K562 (cell line): ENCODE measurements at regions not wholly inside any gene's neighbourhood (a gene's known extent, or its start where the extent isn't known, plus 50 kb on each side); places are given as distances from the start of the nearest gene placed in this dataset.

Experiments used
- CHD1 ChIP-seq: fragments of 200-600 bp; sonication (generic); IDR thresholded peaks from one replicate; pipeline ENCODE4 v1.6.1; 2012; ENCODE audit warnings: mild to moderate bottlenecking, moderate library complexity, low read length, inconsistent platforms
- ESRRA ChIP-seq: fragments of 450-650 bp; IDR thresholded peaks from 2 replicates; pipeline ENCODE4 v1.6.1; 2014; ENCODE audit warnings: low read depth, mild to moderate bottlenecking, moderate library complexity, borderline replicate concordance
- NFRKB ChIP-seq: fragments of 450-650 bp; IDR thresholded peaks from 2 replicates; pipeline ENCODE4 v1.6.1; 2016; ENCODE audit warnings: low read depth
- POLR2A ChIP-seq: fragments of 450-650 bp; conservative IDR thresholded peaks from 2 replicates; pipeline ENCODE4 v1.6.1; 2016
- TGIF2 ChIP-seq: sonication (generic); formaldehyde crosslinking; IDR thresholded peaks from 2 replicates; pipeline ENCODE4 v1.8.1; 2022; ENCODE audit warnings: mild to moderate bottlenecking, missing genetic modification reagents, moderate library complexity
- TF ChIP-seq, protein P1 (sequence below), 2 experiments: fragments of 450-650 bp; IDR thresholded peaks; 2 replicates each; pipeline ENCODE4 v1.6.1; 2016; ENCODE audit warnings: mild to moderate bottlenecking in 2 of 2, borderline replicate concordance in 1 of 2, low read depth in 1 of 2, moderate library complexity in 1 of 2

DNA sequence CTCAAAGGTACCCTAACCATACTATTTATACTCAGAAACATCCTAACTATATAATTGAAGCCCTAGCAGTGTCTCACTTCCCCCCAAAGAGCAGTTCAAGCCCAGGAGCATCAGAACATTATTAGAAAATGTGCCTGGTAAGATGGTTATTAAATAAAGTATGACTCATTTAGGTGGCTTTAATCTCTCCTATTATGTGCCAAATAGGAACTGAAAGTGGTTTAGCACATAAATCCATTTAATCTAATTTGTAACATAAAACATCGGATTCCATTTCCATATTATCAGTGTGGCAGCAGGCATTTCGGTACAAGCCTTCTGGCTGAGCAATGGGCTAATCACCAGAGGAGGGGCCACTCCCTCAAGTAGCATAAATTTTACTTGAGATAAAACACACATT, 395.2 kb upstream of the TMTC1 start:
- TF ChIP-seq TGIF2 (CRISPR knock-in tag) (no peak), NFRKB (no peak), ESRRA (no peak), CHD1 (no peak), POLR2A (no peak)
- TF ChIP-seq, protein P1, sequence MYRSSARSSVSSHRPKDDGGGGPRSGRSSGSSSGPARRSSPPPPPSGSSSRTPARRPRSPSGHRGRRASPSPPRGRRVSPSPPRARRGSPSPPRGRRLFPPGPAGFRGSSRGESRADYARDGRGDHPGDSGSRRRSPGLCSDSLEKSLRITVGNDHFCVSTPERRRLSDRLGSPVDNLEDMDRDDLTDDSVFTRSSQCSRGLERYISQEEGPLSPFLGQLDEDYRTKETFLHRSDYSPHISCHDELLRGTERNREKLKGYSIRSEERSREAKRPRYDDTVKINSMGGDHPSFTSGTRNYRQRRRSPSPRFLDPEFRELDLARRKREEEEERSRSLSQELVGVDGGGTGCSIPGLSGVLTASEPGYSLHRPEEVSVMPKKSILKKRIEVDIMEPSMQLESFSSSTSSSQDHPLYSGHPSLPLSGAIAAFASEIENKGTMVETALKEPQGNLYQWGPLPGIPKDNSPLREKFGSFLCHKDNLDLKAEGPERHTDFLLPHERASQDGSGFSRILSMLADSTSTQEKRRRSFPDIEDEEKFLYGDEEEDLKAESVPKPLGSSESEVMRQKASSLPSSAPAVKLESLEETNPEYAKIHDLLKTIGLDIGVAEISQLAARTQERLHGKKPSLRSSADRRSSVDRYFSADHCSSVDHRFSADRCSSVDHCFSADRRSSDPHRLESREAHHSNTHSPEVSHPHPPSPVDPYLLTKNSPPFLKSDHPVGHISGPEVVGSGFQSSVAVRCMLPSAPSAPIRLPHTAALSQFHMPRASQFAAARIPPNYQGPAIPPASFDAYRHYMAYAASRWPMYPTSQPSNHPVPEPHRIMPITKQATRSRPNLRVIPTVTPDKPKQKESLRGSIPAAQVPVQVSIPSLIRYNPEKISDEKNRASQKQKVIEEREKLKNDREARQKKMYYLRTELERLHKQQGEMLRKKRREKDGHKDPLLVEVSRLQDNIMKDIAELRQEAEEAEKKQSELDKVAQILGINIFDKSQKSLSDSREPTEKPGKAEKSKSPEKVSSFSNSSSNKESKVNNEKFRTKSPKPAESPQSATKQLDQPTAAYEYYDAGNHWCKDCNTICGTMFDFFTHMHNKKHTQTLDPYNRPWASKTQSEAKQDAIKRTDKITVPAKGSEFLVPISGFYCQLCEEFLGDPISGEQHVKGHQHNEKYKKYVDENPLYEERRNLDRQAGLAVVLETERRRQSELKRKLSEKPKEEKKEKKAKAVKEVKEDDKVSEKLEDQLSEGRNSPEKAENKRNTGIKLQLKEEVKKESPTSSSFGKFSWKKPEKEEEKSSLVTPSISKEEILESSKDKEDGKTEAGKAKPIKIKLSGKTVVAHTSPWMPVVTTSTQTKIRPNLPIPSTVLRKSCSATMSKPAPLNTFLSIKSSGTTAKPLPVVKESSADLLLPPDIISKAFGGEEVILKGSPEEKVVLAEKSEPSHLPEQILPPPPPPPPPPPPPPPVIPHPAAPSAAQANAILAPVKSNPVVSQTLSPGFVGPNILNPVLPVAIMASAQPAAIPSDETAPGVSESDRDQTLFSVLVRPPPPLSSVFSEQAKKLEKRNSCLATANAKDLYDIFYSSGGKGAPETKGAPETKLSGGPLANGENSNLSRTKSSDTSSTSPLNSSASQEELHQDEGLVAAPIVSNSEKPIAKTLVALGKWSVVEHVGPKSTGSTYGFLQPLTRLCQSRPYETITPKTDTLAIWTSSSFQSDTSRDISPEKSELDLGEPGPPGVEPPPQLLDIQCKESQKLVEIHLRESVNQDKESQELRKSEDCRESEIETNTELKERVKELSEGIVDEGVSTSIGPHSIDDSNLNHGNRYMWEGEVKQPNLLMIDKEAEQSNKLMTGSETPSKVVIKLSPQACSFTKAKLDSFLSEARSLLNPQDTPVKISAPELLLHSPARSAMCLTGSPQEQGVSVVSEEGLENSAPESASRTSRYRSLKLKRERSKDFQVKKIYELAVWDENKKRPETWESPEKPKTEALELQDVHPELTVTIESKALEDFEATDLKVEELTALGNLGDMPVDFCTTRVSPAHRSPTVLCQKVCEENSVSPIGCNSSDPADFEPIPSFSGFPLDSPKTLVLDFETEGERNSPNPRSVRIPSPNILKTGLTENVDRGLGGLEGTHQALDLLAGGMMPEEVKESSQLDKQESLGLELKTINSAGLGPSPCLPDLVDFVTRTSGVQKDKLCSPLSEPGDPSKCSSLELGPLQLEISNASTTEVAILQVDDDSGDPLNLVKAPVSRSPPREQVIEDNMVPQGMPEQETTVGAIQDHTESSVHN (IDR thresholded peaks at IDR 0.05; ENCODE audit: borderline replicate concordance in 1 of 2, low read depth in 1 of 2), result no peak
